ENCODE measurements at regions not wholly inside any gene's neighbourhood (a gene's known extent, or its start where the extent isn't known, plus 50 kb on each side); places are given as distances from the start of the nearest gene placed in this dataset.

DNA sequence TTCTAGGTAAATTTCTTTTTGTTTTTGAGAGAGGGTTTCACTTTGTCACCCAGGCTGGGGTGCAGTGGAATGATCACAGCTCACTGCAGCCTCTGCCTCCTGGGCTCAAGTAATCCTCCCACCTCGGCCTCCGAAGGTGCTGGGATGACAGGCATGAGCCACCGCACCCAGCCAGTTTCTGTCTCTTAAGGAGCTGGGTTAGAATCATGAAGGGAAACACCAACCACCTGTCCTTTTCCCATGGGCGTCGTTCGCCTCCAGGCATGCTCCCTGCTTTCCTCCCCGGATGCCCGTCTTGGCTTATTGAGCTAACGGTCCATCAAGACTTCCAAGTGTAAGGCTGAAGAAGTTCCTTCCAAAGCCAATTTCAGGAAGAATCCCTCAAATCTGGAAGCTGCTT is 85.9 kb downstream of the SOX1 start (continued):
- TF ChIP-seq, protein P1, sequence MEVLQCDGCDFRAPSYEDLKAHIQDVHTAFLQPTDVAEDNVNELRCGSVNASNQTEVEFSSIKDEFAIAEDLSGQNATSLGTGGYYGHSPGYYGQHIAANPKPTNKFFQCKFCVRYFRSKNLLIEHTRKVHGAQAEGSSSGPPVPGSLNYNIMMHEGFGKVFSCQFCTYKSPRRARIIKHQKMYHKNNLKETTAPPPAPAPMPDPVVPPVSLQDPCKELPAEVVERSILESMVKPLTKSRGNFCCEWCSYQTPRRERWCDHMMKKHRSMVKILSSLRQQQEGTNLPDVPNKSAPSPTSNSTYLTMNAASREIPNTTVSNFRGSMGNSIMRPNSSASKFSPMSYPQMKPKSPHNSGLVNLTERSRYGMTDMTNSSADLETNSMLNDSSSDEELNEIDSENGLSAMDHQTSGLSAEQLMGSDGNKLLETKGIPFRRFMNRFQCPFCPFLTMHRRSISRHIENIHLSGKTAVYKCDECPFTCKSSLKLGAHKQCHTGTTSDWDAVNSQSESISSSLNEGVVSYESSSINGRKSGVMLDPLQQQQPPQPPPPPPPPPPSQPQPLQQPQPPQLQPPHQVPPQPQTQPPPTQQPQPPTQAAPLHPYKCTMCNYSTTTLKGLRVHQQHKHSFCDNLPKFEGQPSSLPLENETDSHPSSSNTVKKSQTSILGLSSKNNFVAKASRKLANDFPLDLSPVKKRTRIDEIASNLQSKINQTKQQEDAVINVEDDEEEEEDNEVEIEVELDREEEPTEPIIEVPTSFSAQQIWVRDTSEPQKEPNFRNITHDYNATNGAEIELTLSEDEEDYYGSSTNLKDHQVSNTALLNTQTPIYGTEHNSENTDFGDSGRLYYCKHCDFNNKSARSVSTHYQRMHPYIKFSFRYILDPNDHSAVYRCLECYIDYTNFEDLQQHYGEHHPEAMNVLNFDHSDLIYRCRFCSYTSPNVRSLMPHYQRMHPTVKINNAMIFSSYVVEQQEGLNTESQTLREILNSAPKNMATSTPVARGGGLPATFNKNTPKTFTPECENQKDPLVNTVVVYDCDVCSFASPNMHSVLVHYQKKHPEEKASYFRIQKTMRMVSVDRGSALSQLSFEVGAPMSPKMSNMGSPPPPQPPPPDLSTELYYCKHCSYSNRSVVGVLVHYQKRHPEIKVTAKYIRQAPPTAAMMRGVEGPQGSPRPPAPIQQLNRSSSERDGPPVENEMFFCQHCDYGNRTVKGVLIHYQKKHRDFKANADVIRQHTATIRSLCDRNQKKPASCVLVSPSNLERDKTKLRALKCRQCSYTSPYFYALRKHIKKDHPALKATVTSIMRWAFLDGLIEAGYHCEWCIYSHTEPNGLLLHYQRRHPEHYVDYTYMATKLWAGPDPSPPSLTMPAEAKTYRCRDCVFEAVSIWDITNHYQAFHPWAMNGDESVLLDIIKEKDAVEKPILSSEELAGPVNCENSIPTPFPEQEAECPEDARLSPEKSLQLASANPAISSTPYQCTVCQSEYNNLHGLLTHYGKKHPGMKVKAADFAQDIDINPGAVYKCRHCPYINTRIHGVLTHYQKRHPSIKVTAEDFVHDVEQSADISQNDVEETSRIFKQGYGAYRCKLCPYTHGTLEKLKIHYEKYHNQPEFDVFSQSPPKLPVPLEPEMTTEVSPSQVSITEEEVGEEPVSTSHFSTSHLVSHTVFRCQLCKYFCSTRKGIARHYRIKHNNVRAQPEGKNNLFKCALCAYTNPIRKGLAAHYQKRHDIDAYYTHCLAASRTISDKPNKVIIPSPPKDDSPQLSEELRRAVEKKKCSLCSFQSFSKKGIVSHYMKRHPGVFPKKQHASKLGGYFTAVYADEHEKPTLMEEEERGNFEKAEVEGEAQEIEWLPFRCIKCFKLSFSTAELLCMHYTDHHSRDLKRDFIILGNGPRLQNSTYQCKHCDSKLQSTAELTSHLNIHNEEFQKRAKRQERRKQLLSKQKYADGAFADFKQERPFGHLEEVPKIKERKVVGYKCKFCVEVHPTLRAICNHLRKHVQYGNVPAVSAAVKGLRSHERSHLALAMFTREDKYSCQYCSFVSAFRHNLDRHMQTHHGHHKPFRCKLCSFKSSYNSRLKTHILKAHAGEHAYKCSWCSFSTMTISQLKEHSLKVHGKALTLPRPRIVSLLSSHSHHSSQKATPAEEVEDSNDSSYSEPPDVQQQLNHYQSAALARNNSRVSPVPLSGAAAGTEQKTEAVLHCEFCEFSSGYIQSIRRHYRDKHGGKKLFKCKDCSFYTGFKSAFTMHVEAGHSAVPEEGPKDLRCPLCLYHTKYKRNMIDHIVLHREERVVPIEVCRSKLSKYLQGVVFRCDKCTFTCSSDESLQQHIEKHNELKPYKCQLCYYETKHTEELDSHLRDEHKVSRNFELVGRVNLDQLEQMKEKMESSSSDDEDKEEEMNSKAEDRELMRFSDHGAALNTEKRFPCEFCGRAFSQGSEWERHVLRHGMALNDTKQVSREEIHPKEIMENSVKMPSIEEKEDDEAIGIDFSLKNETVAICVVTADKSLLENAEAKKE (CRISPR knock-in tag; IDR thresholded peaks at IDR 0.05), result no peak
- TF ChIP-seq, protein P2, sequence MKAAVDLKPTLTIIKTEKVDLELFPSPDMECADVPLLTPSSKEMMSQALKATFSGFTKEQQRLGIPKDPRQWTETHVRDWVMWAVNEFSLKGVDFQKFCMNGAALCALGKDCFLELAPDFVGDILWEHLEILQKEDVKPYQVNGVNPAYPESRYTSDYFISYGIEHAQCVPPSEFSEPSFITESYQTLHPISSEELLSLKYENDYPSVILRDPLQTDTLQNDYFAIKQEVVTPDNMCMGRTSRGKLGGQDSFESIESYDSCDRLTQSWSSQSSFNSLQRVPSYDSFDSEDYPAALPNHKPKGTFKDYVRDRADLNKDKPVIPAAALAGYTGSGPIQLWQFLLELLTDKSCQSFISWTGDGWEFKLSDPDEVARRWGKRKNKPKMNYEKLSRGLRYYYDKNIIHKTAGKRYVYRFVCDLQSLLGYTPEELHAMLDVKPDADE (IDR thresholded peaks at IDR 0.05), result no peak
- no peak for TF ChIP-seq POLR2AphosphoS5 (IDR thresholded peaks at IDR 0.05; ENCODE audit: low read depth)
- no peak for TF ChIP-seq ZNF331 (CRISPR knock-in tag; IDR thresholded peaks at IDR 0.05; ENCODE audit: low read depth)
- no peak for TF ChIP-seq EZH2phosphoT487 (IDR thresholded peaks at IDR 0.05; ENCODE audit: unreplicated experiment)

DNA sequence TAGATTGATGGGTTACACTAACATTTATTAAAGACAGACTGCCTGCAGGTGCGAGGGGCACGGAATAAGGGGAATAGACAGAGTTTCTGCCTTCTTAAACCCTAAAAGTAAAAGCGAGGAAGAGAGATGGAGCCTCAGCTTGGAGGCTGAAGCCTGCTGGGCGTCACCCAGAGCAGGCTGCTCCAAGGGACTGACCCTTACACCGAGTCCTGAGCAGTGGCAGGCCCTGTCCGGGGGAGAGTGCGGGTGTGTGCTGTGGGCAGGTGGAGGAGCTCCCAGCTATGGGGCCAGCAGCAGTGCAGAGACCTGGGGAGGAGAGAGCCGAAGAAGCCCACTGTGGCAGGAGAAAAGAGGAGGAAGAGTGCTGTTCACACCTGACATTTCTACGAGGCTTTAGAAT is 86.4 kb downstream of the SOX1 start:
- Mint-ChIP-seq H3K36me3 (ENCODE audit: low read depth) (peaks cover 16% of the 10 kb centered on the region), H3K27me3 (ENCODE audit: insufficient read depth, low read depth, poor library complexity) (peaks cover 9% of the 10 kb centered on the region), H3K27ac (peak overlapping the region; percentile 37; the same call in 1 of the 2 replicates), H3K9me3 (peaks cover 22% of the 10 kb centered on the region), H3K4me3 (no peak overlapping the region), H3K4me1 (peaks cover 6% of the 10 kb centered on the region; the same call in 1 of the 3 replicates)
- no peaks in the 10 kb centered on the region for H3F3A ChIP-seq (replicated peaks; ENCODE audit: low read depth)
- H4K20me1 ChIP-seq (replicated peaks; ENCODE audit: insufficient read depth), result no peaks in the 10 kb centered on the region
- H2AFZ ChIP-seq, result no peak overlapping the region
- no peaks in the 10 kb centered on the region for H3K27me3 ChIP-seq (ENCODE audit: insufficient read depth)
- H3K9me2 ChIP-seq (ENCODE audit: insufficient read depth), result 0 out of 2 replicates have a peak, but pooled peaks cover 4% of the 10 kb centered on the region
- no peak overlapping the region for H3K4me2 ChIP-seq
- H3K27ac ChIP-seq (ENCODE audit: low read depth), result no peak overlapping the region
- no peaks in the 10 kb centered on the region for H3K79me2 ChIP-seq (replicated peaks; ENCODE audit: insufficient read depth)
- no peaks in the 10 kb centered on the region; the same call in 1 of the 2 replicates for H3K36me3 ChIP-seq (ENCODE audit: insufficient read depth)
- H3K4me1 ChIP-seq (ENCODE audit: insufficient read depth), result no peaks in the 10 kb centered on the region
- no peak overlapping the region for H3K4me3 ChIP-seq
- ATAC-seq (no peak), DNase-seq (ENCODE audit: low spot score) (no peak)
- TF ChIP-seq STAT1 (IDR thresholded peaks at IDR 0.05; ENCODE audit: unreplicated experiment) (no peak), NANOG (IDR thresholded peaks at IDR 0.05; ENCODE audit: borderline replicate concordance) (no peak), EZH2phosphoT487 (IDR thresholded peaks at IDR 0.05; ENCODE audit: unreplicated experiment) (no peak)
- TF ChIP-seq, protein P1 (CRISPR knock-in tag; IDR thresholded peaks at IDR 0.05), result no peak
- TF ChIP-seq, protein P2 (IDR thresholded peaks at IDR 0.05), result no peak

Measured in GM23338 (cell line).